Natural killer cell treated with Interleukin-12 subunit alpha and Interleukin-12 subunit beta and Interleukin-15 and Interleukin-18, amount 100 ng/mL, for 72 hours (primary cell): ENCODE measurements at regions not wholly inside any gene's neighbourhood (a gene's known extent, or its start where the extent isn't known, plus 50 kb on each side); places are given as distances from the start of the nearest gene placed in this dataset.

Experiments
- ATAC-seq, 2 donors: fragments of 150-1000 bp; cut with Tn5 transposase in 1 of 2; sonication (Bioruptor Pico), chemical (Tn5 transposase) in 1 of 2; 2 replicates each; pipeline ENCODE4 v1.10.0; 2021
- DNase-seq: peaks from one replicate; pipeline ENCODE4 v3.0.0; 2022; ENCODE audit warnings: low spot score
- H3K27ac Mint-ChIP-seq, 2 donors: 1 replicate in 1 of 2; 2 replicates in 1 of 2; pipeline ENCODE4 v1.8.0; 2022; ENCODE audit warnings: mixed read lengths in 2 of 2, mild to moderate bottlenecking in 1 of 2, moderate library complexity in 1 of 2
- H3K27me3 Mint-ChIP-seq, 2 donors: 1 replicate in 1 of 2; 2 replicates in 1 of 2; pipeline ENCODE4 v1.8.0; 2022; ENCODE audit warnings: mixed read lengths in 2 of 2
- H3K36me3 Mint-ChIP-seq: one replicate; pipeline ENCODE4 v1.8.0; 2022; ENCODE audit warnings: mixed read lengths
- H3K4me1 Mint-ChIP-seq, 2 donors: 1 replicate in 1 of 2; 2 replicates in 1 of 2; pipeline ENCODE4 v1.8.0; 2022; ENCODE audit warnings: low read depth in 2 of 2, mixed read lengths in 2 of 2, mild to moderate bottlenecking in 1 of 2
- H3K4me3 Mint-ChIP-seq: one replicate; pipeline ENCODE4 v1.8.0; 2022; ENCODE audit warnings: mixed read lengths
- H3K9me3 Mint-ChIP-seq: 2 replicates; pipeline ENCODE4 v1.8.0; 2022; ENCODE audit warnings: mixed read lengths

DNA sequence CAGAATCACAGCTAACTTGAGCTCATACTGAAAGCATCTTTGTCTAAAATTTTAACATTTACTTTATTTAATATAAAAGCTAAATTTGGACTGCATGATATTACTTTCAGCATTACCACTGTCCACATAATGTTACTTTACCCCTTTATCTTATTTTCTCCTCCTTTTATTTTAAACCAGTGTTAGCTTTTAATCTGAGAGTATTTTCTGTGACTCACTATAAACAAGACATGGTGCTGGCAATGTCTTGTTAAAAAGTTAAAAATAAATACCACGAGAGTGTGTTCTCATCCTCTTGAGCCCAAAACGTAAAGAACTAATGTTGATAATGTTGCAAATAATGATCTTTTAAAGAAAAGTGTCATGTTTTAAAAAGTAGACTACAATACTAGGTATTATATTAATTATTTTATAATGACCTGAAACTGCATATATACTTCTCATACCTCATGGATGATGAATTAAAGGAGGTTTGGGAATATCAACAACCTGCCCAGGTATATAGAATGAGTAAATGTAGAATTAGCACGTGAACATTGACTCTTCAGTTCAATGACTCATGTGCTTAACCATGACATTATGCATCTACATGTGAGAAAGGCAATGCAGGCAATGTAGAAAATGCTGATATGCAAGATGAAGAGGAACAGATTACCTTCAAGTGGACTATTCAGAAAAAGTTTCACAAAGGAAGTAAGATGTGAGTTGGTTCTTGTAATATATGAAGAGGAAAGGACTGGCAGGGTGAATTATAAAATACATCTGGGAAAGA, 454.1 kb upstream of the ADGRL3 start:
- Mint-ChIP-seq H3K4me3 (no peak overlapping the region), H3K36me3 (peaks cover 14% of the 10 kb centered on the region), H3K9me3 (peaks cover 15% of the 10 kb centered on the region), H3K27ac (no peak overlapping the region), H3K4me1 (no peaks in the 10 kb centered on the region), H3K27me3 (no peaks in the 10 kb centered on the region)
- no peak for DNase-seq
- no peak for ATAC-seq

GRCh38 chr4:60750962-60751361, 449.2 kb upstream of the ADGRL3 start:
- Mint-ChIP-seq H3K9me3 (peaks cover 10% of the 10 kb centered on the region), H3K27ac (no peak overlapping the region), H3K4me3 (no peak overlapping the region), H3K4me1 (no peaks in the 10 kb centered on the region), H3K36me3 (peaks cover 6% of the 10 kb centered on the region), H3K27me3 (no peaks in the 10 kb centered on the region)
- DNase-seq (no peak), ATAC-seq (no peak)

DNA sequence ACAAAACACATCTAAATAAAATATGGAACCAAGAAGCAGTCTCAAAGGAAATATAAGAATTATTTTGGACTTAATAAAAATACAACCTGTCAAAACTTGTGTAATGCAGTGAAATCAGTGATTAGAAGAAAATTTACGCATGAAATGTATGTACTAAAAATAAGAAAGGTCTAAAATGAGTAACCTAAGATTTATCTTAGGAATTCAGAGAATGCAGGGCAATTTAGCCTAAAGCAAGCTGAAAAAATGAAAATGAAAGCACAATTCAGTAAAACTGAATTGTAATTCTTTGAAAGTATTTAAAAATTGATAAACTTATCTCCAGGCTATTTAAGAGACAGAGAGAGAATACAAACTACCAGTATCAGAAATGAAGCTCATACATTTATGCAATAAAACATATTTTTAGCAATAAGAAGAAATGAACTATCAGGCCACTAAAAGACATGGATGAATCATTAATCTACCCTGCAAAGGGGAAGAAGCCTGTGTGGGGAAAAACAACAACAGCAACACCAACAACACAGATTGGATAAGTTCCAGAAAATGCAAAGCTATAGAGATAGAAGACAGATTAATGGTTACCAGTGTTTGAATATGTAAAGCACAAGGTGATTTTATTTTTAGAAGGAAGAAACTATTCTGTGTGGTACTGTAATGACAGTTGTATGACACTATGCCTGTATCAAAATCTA, 442.0 kb upstream of the ADGRL3 start:
- peaks cover 21% of the 10 kb centered on the region for H3K9me3 Mint-ChIP-seq
- ATAC-seq (no peak), DNase-seq (no peak)
- no peaks in the 10 kb centered on the region for H3K27me3 Mint-ChIP-seq
- H3K27ac Mint-ChIP-seq: no peak overlapping the region
- no peaks in the 10 kb centered on the region for H3K36me3 Mint-ChIP-seq
- H3K4me3 Mint-ChIP-seq: no peak overlapping the region
- H3K4me1 Mint-ChIP-seq: no peaks in the 10 kb centered on the region

DNA sequence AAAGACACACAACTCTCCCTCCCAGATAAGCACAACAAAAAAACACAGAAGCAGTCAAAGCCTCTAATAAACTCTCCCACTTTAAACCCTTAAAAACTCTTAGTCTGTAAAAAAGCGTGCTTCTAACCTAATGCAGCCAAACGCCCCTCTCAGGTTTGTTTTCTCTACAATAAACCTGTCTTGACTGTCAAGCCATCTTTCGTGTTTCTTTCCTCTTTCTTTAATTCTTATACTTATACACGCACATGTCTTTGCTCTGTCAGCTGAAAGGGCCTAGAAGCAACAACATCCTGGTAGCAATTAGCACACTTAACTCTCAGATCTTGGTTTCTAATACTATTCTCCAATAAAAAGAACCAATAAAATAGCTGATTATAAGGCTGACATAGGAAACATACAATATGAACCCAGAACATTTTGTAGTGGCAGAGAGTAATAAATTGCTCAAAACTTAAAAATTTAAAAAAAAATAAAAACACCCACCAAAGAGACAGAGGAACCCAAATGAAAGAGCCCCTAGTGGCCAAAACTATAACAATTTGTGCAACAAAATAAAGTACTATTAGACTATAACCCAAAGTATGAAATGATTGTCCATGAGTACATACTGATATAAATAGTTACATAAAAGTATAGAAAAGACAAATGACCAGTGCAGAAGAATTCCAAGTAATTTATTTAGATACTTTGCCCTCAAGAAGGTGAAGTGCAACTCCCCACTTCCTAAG, 440.4 kb upstream of the ADGRL3 start:
- Mint-ChIP-seq H3K4me1 (no peaks in the 10 kb centered on the region), H3K27me3 (no peaks in the 10 kb centered on the region), H3K9me3 (peaks cover 26% of the 10 kb centered on the region), H3K27ac (no peak overlapping the region), H3K36me3 (no peaks in the 10 kb centered on the region), H3K4me3 (no peak overlapping the region)
- ATAC-seq (no peak), DNase-seq (no peak)

DNA sequence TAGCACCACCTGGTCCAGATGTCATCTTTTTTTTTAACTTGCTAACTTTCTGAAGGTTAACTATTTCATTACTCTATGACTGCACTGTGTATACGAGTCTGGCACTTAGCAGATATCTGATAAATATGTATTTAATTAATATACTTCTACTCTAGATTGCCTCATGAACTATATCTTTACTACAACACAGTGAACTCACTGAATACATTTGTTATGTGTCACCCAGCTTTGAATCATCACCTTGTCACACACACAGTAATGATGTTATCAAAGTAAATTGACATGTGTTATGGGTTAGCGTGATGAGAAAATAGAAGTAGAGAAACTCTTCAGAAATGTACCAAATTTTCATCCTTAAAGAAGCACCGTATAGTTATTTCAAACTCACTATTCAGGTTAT, 419.3 kb upstream of the ADGRL3 start:
- Mint-ChIP-seq H3K27ac (no peak overlapping the region), H3K9me3 (peaks cover 11% of the 10 kb centered on the region), H3K4me1 (no peaks in the 10 kb centered on the region), H3K36me3 (no peaks in the 10 kb centered on the region), H3K4me3 (no peak overlapping the region), H3K27me3 (no peaks in the 10 kb centered on the region)
- no peak for DNase-seq
- ATAC-seq: no peak

GRCh38 chr4:60790608-60791007, 409.5 kb upstream of the ADGRL3 start:
- H3K27me3 Mint-ChIP-seq: no peaks in the 10 kb centered on the region
- H3K4me1 Mint-ChIP-seq: no peaks in the 10 kb centered on the region
- ATAC-seq (no peak), DNase-seq (no peak)
- H3K4me3 Mint-ChIP-seq: no peak overlapping the region
- no peaks in the 10 kb centered on the region for H3K36me3 Mint-ChIP-seq
- peaks cover 17% of the 10 kb centered on the region for H3K9me3 Mint-ChIP-seq
- no peak overlapping the region for H3K27ac Mint-ChIP-seq

DNA sequence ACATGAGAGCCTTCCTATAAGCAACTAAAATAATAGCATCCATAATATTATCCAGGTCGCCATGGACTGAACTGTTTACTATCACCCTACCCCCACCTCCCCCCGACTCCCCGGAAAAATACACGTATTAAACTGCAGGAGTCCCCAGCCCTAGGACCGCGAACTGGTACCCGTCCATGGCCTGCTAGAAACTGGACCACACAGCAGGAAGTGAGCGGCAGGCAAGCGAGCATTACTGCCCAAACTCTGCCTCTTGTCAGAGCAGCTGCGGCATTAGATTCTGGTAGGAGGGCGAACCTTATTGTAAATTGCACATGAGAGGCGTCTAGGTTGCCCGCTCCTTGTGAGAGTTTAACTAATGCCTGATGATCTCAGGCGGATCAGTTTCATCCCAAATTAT, 405.8 kb upstream of the ADGRL3 start:
- Mint-ChIP-seq H3K4me1 (no peaks in the 10 kb centered on the region), H3K27ac (no peak overlapping the region), H3K4me3 (no peak overlapping the region), H3K36me3 (no peaks in the 10 kb centered on the region), H3K27me3 (no peaks in the 10 kb centered on the region), H3K9me3 (peaks cover 7% of the 10 kb centered on the region)
- no peak for ATAC-seq
- no peak for DNase-seq

DNA sequence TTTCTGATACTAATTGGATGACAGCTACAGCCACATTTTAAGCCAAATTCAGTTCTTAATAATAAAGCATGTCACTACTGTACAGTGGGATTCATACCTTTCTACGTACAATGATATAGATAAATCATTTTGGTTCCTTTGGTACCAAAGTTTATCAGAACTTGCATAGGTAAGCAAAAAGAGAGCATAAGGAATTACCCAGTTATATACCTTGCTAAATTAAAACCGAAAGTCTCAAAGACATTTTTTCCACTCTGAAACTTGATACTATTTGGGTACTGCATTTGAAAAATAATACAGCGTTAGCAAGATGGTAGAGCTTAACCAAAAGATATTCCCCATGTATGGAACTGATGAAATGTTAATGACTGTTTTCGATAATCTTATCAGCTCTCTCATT, 400.9 kb upstream of the ADGRL3 start:
- ATAC-seq (no peak), DNase-seq (no peak)
- Mint-ChIP-seq H3K4me1 (no peaks in the 10 kb centered on the region), H3K9me3 (peaks cover 6% of the 10 kb centered on the region), H3K27me3 (no peaks in the 10 kb centered on the region), H3K4me3 (no peak overlapping the region), H3K27ac (no peak overlapping the region), H3K36me3 (no peaks in the 10 kb centered on the region)

GRCh38 chr4:60800701-60801100, 399.4 kb upstream of the ADGRL3 start:
- ATAC-seq: no peak
- Mint-ChIP-seq H3K27ac (no peak overlapping the region), H3K9me3 (peaks cover 9% of the 10 kb centered on the region), H3K4me1 (no peaks in the 10 kb centered on the region), H3K4me3 (no peak overlapping the region), H3K27me3 (no peaks in the 10 kb centered on the region), H3K36me3 (no peaks in the 10 kb centered on the region)
- DNase-seq: no peak

- no peaks in the 10 kb centered on the region for H3K36me3 Mint-ChIP-seq
- DNase-seq (no peak), ATAC-seq (no peak)
- no peak overlapping the region for H3K27ac Mint-ChIP-seq
- H3K27me3 Mint-ChIP-seq: no peaks in the 10 kb centered on the region
- no peaks in the 10 kb centered on the region for H3K4me1 Mint-ChIP-seq
- H3K4me3 Mint-ChIP-seq: no peak overlapping the region
- peaks cover 8% of the 10 kb centered on the region for H3K9me3 Mint-ChIP-seq
These were observed 394.4 kb upstream of the ADGRL3 start for GRCh38 chr4:60805500-60806313.

GRCh38 chr4:60808726-60809485, 391.2 kb upstream of the ADGRL3 start:
- H3K36me3 Mint-ChIP-seq: no peaks in the 10 kb centered on the region
- ATAC-seq: no peak
- H3K9me3 Mint-ChIP-seq: peaks cover 12% of the 10 kb centered on the region
- no peaks in the 10 kb centered on the region for H3K4me1 Mint-ChIP-seq
- no peak overlapping the region for H3K27ac Mint-ChIP-seq
- no peak overlapping the region for H3K4me3 Mint-ChIP-seq
- no peak for DNase-seq
- no peaks in the 10 kb centered on the region for H3K27me3 Mint-ChIP-seq

DNA sequence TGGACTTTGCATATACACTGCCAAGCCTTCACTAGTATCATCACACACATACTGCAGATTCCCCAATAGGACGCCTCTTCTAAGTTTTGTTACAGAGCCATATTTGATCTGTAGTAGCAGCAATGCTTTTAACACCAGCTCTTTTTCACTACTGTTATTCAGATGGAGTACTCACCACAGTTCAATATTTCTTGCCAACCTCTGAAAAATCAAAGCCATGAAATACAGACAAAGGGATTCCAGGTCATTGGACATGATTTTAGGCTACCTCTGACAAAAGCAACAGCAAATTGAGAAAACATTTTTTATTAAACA, 390.7 kb upstream of the ADGRL3 start:
- Mint-ChIP-seq H3K4me3 (no peak overlapping the region), H3K36me3 (no peaks in the 10 kb centered on the region), H3K9me3 (peaks cover 12% of the 10 kb centered on the region), H3K27ac (no peak overlapping the region), H3K4me1 (no peaks in the 10 kb centered on the region), H3K27me3 (no peaks in the 10 kb centered on the region)
- DNase-seq (no peak), ATAC-seq (no peak)

DNA sequence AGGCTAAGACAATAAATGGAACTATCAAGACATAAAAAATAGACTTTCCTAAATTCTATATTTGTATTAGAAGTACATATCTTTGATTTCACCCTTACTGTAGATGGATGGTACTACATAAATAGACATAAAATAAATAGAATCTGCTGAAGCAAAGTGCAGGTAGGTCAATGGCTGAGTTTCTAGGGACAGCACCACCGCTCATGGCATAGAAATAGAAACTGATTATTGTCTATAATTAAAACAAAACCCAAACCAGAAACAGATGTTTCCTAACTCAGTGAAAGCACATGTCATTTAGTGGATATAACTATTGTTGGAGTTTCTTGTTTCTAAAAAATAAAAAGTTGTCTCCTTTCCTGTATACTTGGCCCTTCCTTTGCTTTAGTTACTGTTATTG, 387.3 kb upstream of the ADGRL3 start:
- Mint-ChIP-seq H3K36me3 (peaks cover 5% of the 10 kb centered on the region), H3K27ac (no peak overlapping the region), H3K27me3 (no peaks in the 10 kb centered on the region), H3K9me3 (peaks cover 13% of the 10 kb centered on the region), H3K4me3 (no peak overlapping the region), H3K4me1 (no peaks in the 10 kb centered on the region)
- no peak for DNase-seq
- ATAC-seq: no peak
